ENCODE measurements at regions not wholly inside any gene's neighbourhood (a gene's known extent, or its start where the extent isn't known, plus 50 kb on each side); places are given as distances from the start of the nearest gene placed in this dataset.

DNA sequence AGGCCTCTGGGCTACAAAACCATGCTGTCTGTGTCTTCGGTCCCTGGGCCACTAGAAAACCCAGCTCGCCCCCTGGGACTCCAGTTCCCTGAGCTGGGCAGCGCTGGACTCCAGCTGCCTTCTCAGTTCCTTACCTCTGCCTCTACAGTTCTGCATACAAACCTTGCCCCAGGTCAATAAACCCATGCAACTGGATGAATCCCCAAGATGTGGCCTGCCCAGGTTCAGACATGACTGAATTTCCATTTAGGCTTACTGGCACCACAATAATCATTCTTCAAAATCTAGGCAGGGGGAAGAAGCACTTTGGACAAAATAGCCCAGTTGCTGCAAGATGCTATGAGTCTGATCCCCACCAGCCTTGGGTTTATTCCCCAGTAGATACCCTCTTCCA is 159.5 kb downstream of the RRAGC start:
- TF ChIP-seq, protein P1, sequence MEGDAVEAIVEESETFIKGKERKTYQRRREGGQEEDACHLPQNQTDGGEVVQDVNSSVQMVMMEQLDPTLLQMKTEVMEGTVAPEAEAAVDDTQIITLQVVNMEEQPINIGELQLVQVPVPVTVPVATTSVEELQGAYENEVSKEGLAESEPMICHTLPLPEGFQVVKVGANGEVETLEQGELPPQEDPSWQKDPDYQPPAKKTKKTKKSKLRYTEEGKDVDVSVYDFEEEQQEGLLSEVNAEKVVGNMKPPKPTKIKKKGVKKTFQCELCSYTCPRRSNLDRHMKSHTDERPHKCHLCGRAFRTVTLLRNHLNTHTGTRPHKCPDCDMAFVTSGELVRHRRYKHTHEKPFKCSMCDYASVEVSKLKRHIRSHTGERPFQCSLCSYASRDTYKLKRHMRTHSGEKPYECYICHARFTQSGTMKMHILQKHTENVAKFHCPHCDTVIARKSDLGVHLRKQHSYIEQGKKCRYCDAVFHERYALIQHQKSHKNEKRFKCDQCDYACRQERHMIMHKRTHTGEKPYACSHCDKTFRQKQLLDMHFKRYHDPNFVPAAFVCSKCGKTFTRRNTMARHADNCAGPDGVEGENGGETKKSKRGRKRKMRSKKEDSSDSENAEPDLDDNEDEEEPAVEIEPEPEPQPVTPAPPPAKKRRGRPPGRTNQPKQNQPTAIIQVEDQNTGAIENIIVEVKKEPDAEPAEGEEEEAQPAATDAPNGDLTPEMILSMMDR (IDR thresholded peaks at IDR 0.05; ENCODE audit: low read depth, low read length, missing control alignments) = no peak
- no peak overlapping the region for H3K4me3 ChIP-seq (replicated peaks; ENCODE audit: low read depth, low read length)
- no peak for DNase-seq (ENCODE audit: extremely low read depth, low read depth)

- no peak for DNase-seq (ENCODE audit: extremely low read depth, low read depth)
- TF ChIP-seq, protein P1 (IDR thresholded peaks at IDR 0.05; ENCODE audit: low read depth, low read length, missing control alignments) = no peak
- H3K4me3 ChIP-seq (replicated peaks; ENCODE audit: low read depth, low read length) = no peak overlapping the region
These were observed 160.1 kb downstream of the RRAGC start for GRCh38 chr1:38699330-38700076.

DNA sequence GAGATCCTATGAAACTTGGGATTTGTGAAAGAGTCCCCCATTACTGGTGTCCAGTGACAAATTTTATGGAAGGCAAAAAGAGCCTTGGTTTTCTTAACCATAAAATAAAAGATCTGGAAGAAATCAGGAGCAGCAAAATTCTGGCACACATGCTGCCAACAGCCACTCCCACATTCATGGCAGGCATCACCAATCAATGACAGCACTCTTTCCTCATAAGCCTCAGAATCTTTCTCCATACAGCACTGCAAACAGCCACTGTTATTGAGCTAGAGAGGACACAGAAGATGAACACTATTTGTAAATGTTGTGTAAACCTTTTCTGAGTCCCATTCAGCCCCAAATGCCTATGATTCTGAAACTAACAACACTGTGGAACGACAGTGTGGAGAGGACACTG is 162.2 kb downstream of the RRAGC start:
- H3K4me3 ChIP-seq (replicated peaks; ENCODE audit: low read depth, low read length) = no peak overlapping the region
- TF ChIP-seq, protein P1 (IDR thresholded peaks at IDR 0.05; ENCODE audit: low read depth, low read length, missing control alignments) = no peak
- DNase-seq (ENCODE audit: extremely low read depth, low read depth) = no peak

- TF ChIP-seq, protein P1 (IDR thresholded peaks at IDR 0.05; ENCODE audit: low read depth, low read length, missing control alignments) = no peak
- DNase-seq (ENCODE audit: extremely low read depth, low read depth) = no peak
- H3K4me3 ChIP-seq (replicated peaks; ENCODE audit: low read depth, low read length) = no peak overlapping the region
These were observed 163.2 kb downstream of the RRAGC start for GRCh38 chr1:38696371-38696770.

DNA sequence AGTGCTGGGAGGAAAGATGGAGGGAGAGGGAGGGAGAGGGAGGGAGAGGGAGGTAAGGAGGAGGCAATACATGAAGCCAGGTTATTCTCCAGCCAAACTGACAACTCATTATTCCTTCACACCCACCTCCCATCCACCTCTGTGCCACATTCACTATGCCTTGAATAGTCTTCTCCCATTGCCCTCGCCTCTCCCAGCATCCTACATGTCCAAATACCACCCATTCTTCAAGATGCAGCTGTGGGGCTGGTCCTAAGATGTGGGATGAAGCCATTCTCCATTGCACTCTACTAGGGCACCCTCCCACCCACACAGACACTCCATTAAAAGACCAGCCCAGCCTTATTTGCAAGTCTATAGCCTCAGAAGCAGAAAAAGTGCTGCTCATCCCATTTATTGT is 165.8 kb downstream of the RRAGC start:
- DNase-seq (ENCODE audit: extremely low read depth, low read depth) = no peak
- TF ChIP-seq, protein P1 (IDR thresholded peaks at IDR 0.05; ENCODE audit: low read depth, low read length, missing control alignments) = no peak
- H3K4me3 ChIP-seq (replicated peaks; ENCODE audit: low read depth, low read length) = no peak overlapping the region

GRCh38 chr1:38693031-38693430 is 166.5 kb downstream of the RRAGC start:
- H3K4me3 ChIP-seq (replicated peaks; ENCODE audit: low read depth, low read length) = no peak overlapping the region
- TF ChIP-seq, protein P1 (IDR thresholded peaks at IDR 0.05; ENCODE audit: low read depth, low read length, missing control alignments) = no peak
- no peak for DNase-seq (ENCODE audit: extremely low read depth, low read depth)
